PFSK-1 (cell line): ENCODE measurements at regions not wholly inside any gene's neighbourhood (a gene's known extent, or its start where the extent isn't known, plus 50 kb on each side); places are given as distances from the start of the nearest gene placed in this dataset.

ENCODE experiments used
- FOXP2 ChIP-seq: optimal IDR thresholded peaks from 2 replicates; pipeline ENCODE3; 2011; ENCODE audit warnings: borderline replicate concordance, control low read depth, inconsistent platforms; ENCODE audit not compliant: insufficient read depth; ENCODE audit errors: extremely low read length, extremely low read depth
- POLR2AphosphoS5 ChIP-seq: IDR thresholded peaks from 2 replicates; pipeline ENCODE4 v1.6.1; 2012; ENCODE audit warnings: low read depth, mild to moderate bottlenecking, control low read depth, low read length, moderate library complexity
- REST ChIP-seq, 2 experiments: IDR thresholded peaks; 2 replicates each; pipeline versions ENCODE4 v1.6.1 to v1.8.0; 2011 to 2012; ENCODE audit warnings: low read depth in 2 of 2, low read length in 2 of 2, control low read depth in 1 of 2, inconsistent platforms in 1 of 2, mild to moderate bottlenecking in 1 of 2, moderate library complexity in 1 of 2; ENCODE audit not compliant: insufficient read depth in 1 of 2
- SIN3A ChIP-seq: IDR thresholded peaks from 2 replicates; pipeline ENCODE4 v1.6.1; 2012; ENCODE audit warnings: mild to moderate bottlenecking, low read length, moderate library complexity, borderline replicate concordance; ENCODE audit not compliant: insufficient read depth
- TAF1 ChIP-seq: IDR thresholded peaks from 2 replicates; pipeline ENCODE4 v1.6.1; 2012; ENCODE audit warnings: low read length, control low read depth, borderline replicate concordance; ENCODE audit not compliant: insufficient read depth

GRCh38 chr6:147990159-147990558, 352.5 kb upstream of the SASH1 start:
- no peak for TF ChIP-seq SIN3A
- no peak for TF ChIP-seq TAF1
- no peak for TF ChIP-seq FOXP2
- no peak for TF ChIP-seq REST (IDR thresholded peaks at IDR 0.05; ENCODE audit: insufficient read depth in 1 of 2, low read depth in 2 of 2, low read length in 2 of 2)
- TF ChIP-seq POLR2AphosphoS5: no peak

- TF ChIP-seq SIN3A (no peak), FOXP2 (no peak), REST (IDR thresholded peaks at IDR 0.05; ENCODE audit: insufficient read depth in 1 of 2, low read depth in 2 of 2, low read length in 2 of 2) (no peak), TAF1 (no peak), POLR2AphosphoS5 (no peak)
Measured at GRCh38 chr6:147991961-147992360, 350.7 kb upstream of the SASH1 start.

- TF ChIP-seq REST (IDR thresholded peaks at IDR 0.05; ENCODE audit: insufficient read depth in 1 of 2, low read depth in 2 of 2, low read length in 2 of 2) (no peak), FOXP2 (no peak), TAF1 (no peak), POLR2AphosphoS5 (no peak), SIN3A (no peak)
Measured at GRCh38 chr6:147999001-147999540, 343.6 kb upstream of the SASH1 start.

- TF ChIP-seq SIN3A: no peak
- TF ChIP-seq TAF1: no peak
- no peak for TF ChIP-seq FOXP2
- TF ChIP-seq POLR2AphosphoS5: no peak
- no peak for TF ChIP-seq REST (IDR thresholded peaks at IDR 0.05; ENCODE audit: insufficient read depth in 1 of 2, low read depth in 2 of 2, low read length in 2 of 2)
Measured at GRCh38 chr6:148001844-148002642, 340.6 kb upstream of the SASH1 start.
